Activated B cell treated with CpG ODN at 0.5 μM for 24 hours (primary cell): ENCODE measurements at regions not wholly inside any gene's neighbourhood (a gene's known extent, or its start where the extent isn't known, plus 50 kb on each side); places are given as distances from the start of the nearest gene placed in this dataset.

Experiments
- ATAC-seq: fragments of 200-7000 bp; cut with Tn5 transposase; one replicate; pipeline ENCODE4 v1.10.0; 2021; ENCODE audit warnings: low read depth, mild to moderate bottlenecking, moderate library complexity
- CTCF ChIA-PET: fragments of 350-600 bp; sonication (Branson Sonifier 250); formaldehyde crosslinking; loops from one replicate; lab custom pipeline; 2021; ENCODE audit warnings: antibody characterized with exemption; lab: Charles Lee
- POLR2A ChIA-PET: fragments of 350-600 bp; sonication (Branson Sonifier 250); formaldehyde crosslinking; loops from one replicate; lab custom pipeline; 2021; ENCODE audit warnings: antibody characterized with exemption; lab: Charles Lee
- DNase-seq: peaks from one replicate; pipeline ENCODE4 v3.0.0; 2022
- H3K27ac Mint-ChIP-seq: one replicate; pipeline ENCODE4 v1.8.0; 2020; ENCODE audit warnings: mixed read lengths
- H3K27me3 Mint-ChIP-seq: one replicate; pipeline ENCODE4 v1.8.0; 2021; ENCODE audit warnings: mixed read lengths
- H3K36me3 Mint-ChIP-seq: one replicate; pipeline ENCODE4 v1.8.0; 2021; ENCODE audit warnings: low read depth, mixed read lengths
- H3K4me1 Mint-ChIP-seq: one replicate; pipeline ENCODE4 v1.8.0; 2021; ENCODE audit warnings: mixed read lengths
- H3K4me3 Mint-ChIP-seq: one replicate; pipeline ENCODE4 v1.8.0; 2020; ENCODE audit warnings: mild to moderate bottlenecking, mixed read lengths
- H3K9me3 Mint-ChIP-seq: one replicate; pipeline ENCODE4 v1.8.0; 2020; ENCODE audit warnings: mixed read lengths
- intact Hi-C: fragments of 100-400 bp; cut with micrococcal nuclease; formaldehyde crosslinking; loops from one replicate; pipeline ENCODE4 v1.15.1; 2024
- TF ChIP-seq, protein P1 (sequence below): fragments of 200-600 bp; IDR thresholded peaks from one replicate; pipeline ENCODE4 v1.8.0; 2022; ENCODE audit warnings: antibody characterized with exemption, mild to moderate bottlenecking

DNA sequence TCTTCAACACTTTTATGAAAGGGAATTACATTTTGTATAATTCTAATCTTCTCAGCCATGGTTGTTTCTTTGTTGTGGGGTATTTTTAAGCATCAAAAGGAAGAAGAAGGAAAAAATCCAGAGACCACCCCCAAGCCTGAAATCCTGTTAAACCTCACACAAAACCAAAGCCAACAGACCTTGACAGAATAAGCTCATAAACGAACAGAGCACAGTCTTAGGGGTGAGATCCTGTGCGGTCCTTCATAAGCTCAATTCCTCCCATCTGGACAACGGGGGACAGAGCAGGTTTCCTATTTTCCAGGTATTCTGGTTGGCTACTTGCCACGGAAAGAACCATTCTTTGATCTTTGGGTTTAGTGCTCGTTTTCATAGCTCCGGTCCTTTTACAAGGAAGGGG lies 151.3 kb upstream of the SULF2 start:
- intact Hi-C loops: no loop called here
- ChIA-PET POLR2A (no interaction called here), CTCF (no interaction called here)
- Mint-ChIP-seq H3K27me3 (peaks cover 15% of the 10 kb centered on the region), H3K4me3 (no peak overlapping the region), H3K27ac (no peak overlapping the region), H3K9me3 (no peaks in the 10 kb centered on the region), H3K36me3 (no peaks in the 10 kb centered on the region), H3K4me1 (no peaks in the 10 kb centered on the region)
- DNase-seq (no peak), ATAC-seq (no peak)
- TF ChIP-seq, protein P1, sequence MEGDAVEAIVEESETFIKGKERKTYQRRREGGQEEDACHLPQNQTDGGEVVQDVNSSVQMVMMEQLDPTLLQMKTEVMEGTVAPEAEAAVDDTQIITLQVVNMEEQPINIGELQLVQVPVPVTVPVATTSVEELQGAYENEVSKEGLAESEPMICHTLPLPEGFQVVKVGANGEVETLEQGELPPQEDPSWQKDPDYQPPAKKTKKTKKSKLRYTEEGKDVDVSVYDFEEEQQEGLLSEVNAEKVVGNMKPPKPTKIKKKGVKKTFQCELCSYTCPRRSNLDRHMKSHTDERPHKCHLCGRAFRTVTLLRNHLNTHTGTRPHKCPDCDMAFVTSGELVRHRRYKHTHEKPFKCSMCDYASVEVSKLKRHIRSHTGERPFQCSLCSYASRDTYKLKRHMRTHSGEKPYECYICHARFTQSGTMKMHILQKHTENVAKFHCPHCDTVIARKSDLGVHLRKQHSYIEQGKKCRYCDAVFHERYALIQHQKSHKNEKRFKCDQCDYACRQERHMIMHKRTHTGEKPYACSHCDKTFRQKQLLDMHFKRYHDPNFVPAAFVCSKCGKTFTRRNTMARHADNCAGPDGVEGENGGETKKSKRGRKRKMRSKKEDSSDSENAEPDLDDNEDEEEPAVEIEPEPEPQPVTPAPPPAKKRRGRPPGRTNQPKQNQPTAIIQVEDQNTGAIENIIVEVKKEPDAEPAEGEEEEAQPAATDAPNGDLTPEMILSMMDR: no peak

DNA sequence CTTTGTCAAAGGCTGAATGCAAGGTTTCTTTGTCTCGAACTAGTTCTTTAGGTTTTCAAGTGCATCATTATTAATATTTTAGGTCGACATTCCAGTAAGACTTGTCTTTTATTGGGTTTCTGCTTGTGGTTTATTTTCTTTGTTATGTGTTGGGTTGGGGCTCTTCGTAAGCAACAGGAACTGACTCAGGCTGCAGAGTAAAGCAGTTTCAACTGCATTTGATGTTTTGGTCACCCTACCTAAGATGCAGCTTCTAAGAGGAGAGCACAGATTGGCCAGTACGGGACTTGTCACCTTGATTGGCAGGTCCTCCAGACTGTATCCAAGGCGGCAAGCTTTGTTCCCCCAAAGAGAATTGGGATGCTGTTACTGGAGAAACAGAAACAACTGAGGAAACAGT lies 149.5 kb upstream of the SULF2 start:
- Mint-ChIP-seq H3K4me1 (no peaks in the 10 kb centered on the region), H3K36me3 (no peaks in the 10 kb centered on the region), H3K9me3 (no peaks in the 10 kb centered on the region), H3K4me3 (no peak overlapping the region), H3K27me3 (peaks cover 19% of the 10 kb centered on the region), H3K27ac (no peak overlapping the region)
- TF ChIP-seq, protein P1: no peak
- intact Hi-C loops: no loop called here
- DNase-seq: no peak
- no peak for ATAC-seq
- ChIA-PET POLR2A (no interaction called here), CTCF (no interaction called here)

DNA sequence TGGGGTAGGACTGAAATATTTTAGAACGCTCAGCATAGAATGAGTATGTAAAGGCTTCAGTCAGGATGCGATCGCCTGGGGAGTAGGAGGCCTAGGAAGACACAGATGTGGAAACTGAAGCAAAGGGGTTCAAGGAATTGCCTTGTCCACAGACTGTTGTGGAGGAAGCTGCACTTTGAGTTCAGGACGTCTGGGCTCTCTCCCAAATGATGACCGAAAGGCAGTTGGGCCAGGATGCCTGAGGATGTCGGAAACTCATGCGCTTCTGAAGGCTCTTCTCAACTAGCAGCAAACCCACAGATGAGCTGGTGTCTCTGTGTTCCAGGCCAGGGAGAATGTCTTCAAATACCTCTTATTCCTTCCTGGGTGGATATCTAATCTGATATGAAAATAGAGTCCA lies 146.2 kb upstream of the SULF2 start:
- Mint-ChIP-seq H3K4me3 (no peak overlapping the region), H3K27me3 (peaks cover 15% of the 10 kb centered on the region), H3K4me1 (no peaks in the 10 kb centered on the region), H3K27ac (no peak overlapping the region), H3K9me3 (peaks cover 4% of the 10 kb centered on the region), H3K36me3 (no peaks in the 10 kb centered on the region)
- POLR2A ChIA-PET: no interaction called here
- CTCF ChIA-PET: no interaction called here
- intact Hi-C loops: no loop called here
- no peak for ATAC-seq
- TF ChIP-seq, protein P1: no peak
- no peak for DNase-seq

DNA sequence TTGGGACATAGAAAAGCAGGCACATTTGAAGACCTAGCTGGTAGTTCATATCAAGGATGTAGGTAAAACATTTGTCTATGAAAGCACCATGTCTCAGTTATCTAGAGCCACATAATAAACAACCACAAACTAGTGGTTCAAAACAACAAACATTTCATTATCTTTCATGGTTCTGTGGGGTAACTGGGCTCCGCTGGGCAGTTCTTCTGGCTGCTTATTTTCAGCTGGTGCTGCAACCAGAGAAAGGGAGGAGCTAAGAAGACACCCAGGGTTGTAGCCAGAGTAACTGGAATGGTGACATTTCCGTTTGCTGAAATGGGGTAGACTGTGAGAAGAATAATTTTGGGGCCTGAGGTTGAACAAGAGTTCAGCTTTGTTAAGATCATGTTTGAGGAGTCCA lies 145.7 kb upstream of the SULF2 start:
- CTCF ChIA-PET: no interaction called here
- H3K27me3 Mint-ChIP-seq: peaks cover 14% of the 10 kb centered on the region
- peaks cover 4% of the 10 kb centered on the region for H3K9me3 Mint-ChIP-seq
- POLR2A ChIA-PET: no interaction called here
- H3K36me3 Mint-ChIP-seq: no peaks in the 10 kb centered on the region
- no peak for DNase-seq
- H3K4me3 Mint-ChIP-seq: no peak overlapping the region
- no peak overlapping the region for H3K27ac Mint-ChIP-seq
- intact Hi-C loops: no loop called here
- H3K4me1 Mint-ChIP-seq: no peaks in the 10 kb centered on the region
- ATAC-seq: no peak
- TF ChIP-seq, protein P1: no peak

DNA sequence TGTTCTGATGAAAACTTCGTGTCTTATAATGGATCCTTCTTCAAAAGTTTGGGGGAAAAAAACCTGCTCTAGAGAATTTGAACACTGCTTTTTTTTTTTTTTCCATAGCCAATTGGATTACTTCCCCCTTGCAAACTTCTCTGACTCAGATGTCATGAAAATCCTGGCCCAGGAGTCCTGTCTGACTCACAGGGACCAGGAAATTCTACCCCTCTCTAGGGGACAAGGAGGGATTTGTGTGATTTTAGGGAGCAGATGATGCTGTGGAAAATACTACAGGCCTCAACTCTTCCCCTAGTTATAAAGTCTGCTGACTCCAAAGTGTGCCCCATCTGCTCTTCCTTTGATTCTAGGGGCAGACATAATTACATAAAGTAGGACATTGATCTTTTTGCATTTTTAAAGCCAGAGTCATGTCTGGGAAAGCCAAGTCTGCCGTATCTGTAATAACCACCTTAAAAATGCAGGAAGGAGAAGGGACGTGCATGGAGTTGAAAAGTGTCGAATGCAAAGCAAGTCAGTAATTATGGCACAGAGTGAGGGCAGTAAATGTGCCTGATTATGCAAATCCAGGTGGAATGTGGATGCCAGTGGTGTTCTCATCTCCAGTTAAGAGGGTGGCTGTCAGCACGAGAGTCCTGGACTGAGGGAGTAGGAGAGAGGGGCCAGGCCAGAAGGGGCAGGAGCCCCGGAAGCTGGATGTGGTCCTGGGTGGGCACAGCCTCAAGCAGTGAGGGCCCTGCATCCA lies 144.3 kb upstream of the SULF2 start:
- intact Hi-C loops: no loop called here
- Mint-ChIP-seq H3K4me1 (no peaks in the 10 kb centered on the region), H3K4me3 (no peak overlapping the region), H3K36me3 (no peaks in the 10 kb centered on the region), H3K27ac (no peak overlapping the region), H3K9me3 (peaks cover 4% of the 10 kb centered on the region), H3K27me3 (peaks cover 7% of the 10 kb centered on the region)
- ATAC-seq: no peak
- POLR2A ChIA-PET: no interaction called here
- no peak for DNase-seq
- CTCF ChIA-PET: no interaction called here
- TF ChIP-seq, protein P1: no peak
